Calu3 (cell line): ENCODE measurements at regions not wholly inside any gene's neighbourhood (a gene's known extent, or its start where the extent isn't known, plus 50 kb on each side); places are given as distances from the start of the nearest gene placed in this dataset.

Experiments used
- BruUV-seq: library from RNA; stranded (reverse); fragments of 400-500 nt; replicated peaks from 2 replicates; lab custom pipeline; 2021; lab: Mats Ljungman, UMichigan
- CTCF ChIA-PET: fragments of 300-600 bp; sonication (Branson Sonifier 250); formaldehyde crosslinking; loops from one replicate; lab custom pipeline; 2022; ENCODE audit warnings: antibody characterized with exemption; lab: Charles Lee
- DNase-seq: peaks from one replicate; pipeline ENCODE4 v3.0.0; 2022
- H3K27ac Mint-ChIP-seq: one replicate; pipeline ENCODE4 v1.8.0; 2022; ENCODE audit warnings: mixed read lengths; ENCODE audit not compliant: unreplicated experiment
- H3K27me3 Mint-ChIP-seq: one replicate; pipeline ENCODE4 v1.8.0; 2022; ENCODE audit warnings: mixed read lengths; ENCODE audit not compliant: unreplicated experiment
- H3K36me3 Mint-ChIP-seq: one replicate; pipeline ENCODE4 v1.8.0; 2022; ENCODE audit warnings: mild to moderate bottlenecking, moderate library complexity, mixed read lengths; ENCODE audit not compliant: insufficient read depth, unreplicated experiment
- H3K4me1 Mint-ChIP-seq: one replicate; pipeline ENCODE4 v1.8.0; 2022; ENCODE audit warnings: mild to moderate bottlenecking, low read depth, mixed read lengths; ENCODE audit not compliant: unreplicated experiment
- H3K4me3 Mint-ChIP-seq: one replicate; pipeline ENCODE4 v1.8.0; 2022; ENCODE audit warnings: mild to moderate bottlenecking, low read depth, moderate library complexity, mixed read lengths; ENCODE audit not compliant: unreplicated experiment
- H3K9me3 Mint-ChIP-seq: one replicate; pipeline ENCODE4 v1.8.0; 2022; ENCODE audit warnings: low read depth, mixed read lengths; ENCODE audit not compliant: unreplicated experiment
- CTCF ChIP-seq: fragments of 200-600 bp; IDR thresholded peaks from one replicate; pipeline ENCODE4 v1.8.0; 2022; ENCODE audit warnings: antibody characterized with exemption; ENCODE audit not compliant: unreplicated experiment
- intact Hi-C: fragments of 100-400 bp; cut with micrococcal nuclease; formaldehyde crosslinking; loops from one replicate; pipeline ENCODE4 v1.10.0; 2022; ENCODE audit not compliant: unreplicated experiment

- Mint-ChIP-seq H3K27me3 (no peaks in the 10 kb centered on the region), H3K4me3 (no peak overlapping the region), H3K9me3 (peaks cover 2% of the 10 kb centered on the region), H3K36me3 (no peaks in the 10 kb centered on the region), H3K27ac (no peak overlapping the region), H3K4me1 (no peaks in the 10 kb centered on the region)
- no peak for DNase-seq
- no TSS peak for BruUV-seq
- CTCF ChIA-PET, result interaction anchor here (0.6 kb wide), 1 partner anchor 621 kb away, joined by 4 read pairs; no protein-coding TSS in a partner anchor
- intact Hi-C loops, result no loop called here
- TF ChIP-seq CTCF, result no peak
Observed at GRCh38 chr4:23594125-23594524, 295.7 kb downstream of the PPARGC1A start.

- Mint-ChIP-seq H3K27me3 (no peaks in the 10 kb centered on the region), H3K36me3 (no peaks in the 10 kb centered on the region), H3K9me3 (peaks cover 2% of the 10 kb centered on the region), H3K4me1 (no peaks in the 10 kb centered on the region), H3K27ac (no peak overlapping the region), H3K4me3 (no peak overlapping the region)
- no TSS peak for BruUV-seq
- intact Hi-C loops, result no loop called here
- CTCF ChIA-PET, result no interaction called here
- DNase-seq, result no peak
- TF ChIP-seq CTCF, result no peak
Observed at GRCh38 chr4:23590431-23590830, 299.4 kb downstream of the PPARGC1A start.

GRCh38 chr4:23584024-23584423 lies 305.8 kb downstream of the PPARGC1A start:
- intact Hi-C loops, result no loop called here
- no peaks in the 10 kb centered on the region for H3K9me3 Mint-ChIP-seq

GRCh38 chr4:23582671-23583070 lies 307.2 kb downstream of the PPARGC1A start:
- no peak for DNase-seq
- Mint-ChIP-seq H3K36me3 (no peaks in the 10 kb centered on the region), H3K27ac (no peak overlapping the region), H3K4me1 (peaks cover 13% of the 10 kb centered on the region), H3K9me3 (no peaks in the 10 kb centered on the region), H3K4me3 (no peak overlapping the region), H3K27me3 (no peaks in the 10 kb centered on the region)
- BruUV-seq, result no TSS peak
- intact Hi-C loops, result no loop called here
- TF ChIP-seq CTCF, result no peak
- CTCF ChIA-PET, result no interaction called here

More at GRCh38 chr4:23584024-23584423, 305.8 kb downstream of the PPARGC1A start:
- H3K36me3 Mint-ChIP-seq, result no peaks in the 10 kb centered on the region
- no peaks in the 10 kb centered on the region for H3K27me3 Mint-ChIP-seq
- CTCF ChIA-PET, result no interaction called here
- BruUV-seq, result no TSS peak
- DNase-seq, result no peak
- H3K27ac Mint-ChIP-seq, result no peak overlapping the region
- H3K4me3 Mint-ChIP-seq, result no peak overlapping the region
- no peak for TF ChIP-seq CTCF
- peaks cover 13% of the 10 kb centered on the region for H3K4me1 Mint-ChIP-seq
